IPS-NIHi11 (cell line): ENCODE measurements at regions not wholly inside any gene's neighbourhood (a gene's known extent, or its start where the extent isn't known, plus 50 kb on each side); places are given as distances from the start of the nearest gene placed in this dataset.
"Not testable (repeated sequence)": the region's sequence is repeated elsewhere in the genome, so short reads cannot be mapped to it uniquely, and the experiment has no call there.

Experiments
- DNase-seq: peaks from one replicate; pipeline ENCODE4 v3.0.0; 2012; ENCODE audit warnings: mixed read lengths, low spot score

GRCh38 chr4:148954011-148954749, 512.0 kb upstream of the NR3C2 start:
- peak; percentile 23 for DNase-seq

GRCh38 chr4:148951346-148951745, 509.1 kb upstream of the NR3C2 start:
- no peak for DNase-seq

GRCh38 chr4:148946271-148946670, 504.1 kb upstream of the NR3C2 start:
- DNase-seq = no peak

GRCh38 chr4:148944839-148945219, 502.6 kb upstream of the NR3C2 start:
- DNase-seq = no peak

GRCh38 chr4:148944136-148944838, 502.1 kb upstream of the NR3C2 start:
- no peak for DNase-seq

- no peak for DNase-seq
These were observed 492.8 kb upstream of the NR3C2 start for GRCh38 chr4:148934926-148935578.

GRCh38 chr4:148926276-148927260, 484.4 kb upstream of the NR3C2 start:
- no peak for DNase-seq

- no peak for DNase-seq
These were observed 481.7 kb upstream of the NR3C2 start for GRCh38 chr4:148923881-148924280.

GRCh38 chr4:148922497-148922896, 480.3 kb upstream of the NR3C2 start:
- no peak for DNase-seq

- no peak for DNase-seq
These were observed 472.5 kb upstream of the NR3C2 start for GRCh38 chr4:148914734-148915133.

- no peak for DNase-seq
These were observed 472.1 kb upstream of the NR3C2 start for GRCh38 chr4:148914301-148914700.

GRCh38 chr4:148903388-148903787, 461.2 kb upstream of the NR3C2 start:
- no peak for DNase-seq

GRCh38 chr4:148901075-148901705, 459.0 kb upstream of the NR3C2 start:
- no peak for DNase-seq

GRCh38 chr4:148898139-148898538, 455.9 kb upstream of the NR3C2 start:
- not testable (repeated sequence) for DNase-seq

GRCh38 chr4:148893095-148893494, 450.9 kb upstream of the NR3C2 start:
- DNase-seq = peak; percentile 30

GRCh38 chr4:148883891-148884290, 441.7 kb upstream of the NR3C2 start:
- no peak for DNase-seq

- DNase-seq = no peak
These were observed 441.2 kb upstream of the NR3C2 start for GRCh38 chr4:148883435-148883834.

GRCh38 chr4:148881860-148882643, 439.8 kb upstream of the NR3C2 start:
- DNase-seq = peak; percentile 62

- DNase-seq = no peak
These were observed 432.1 kb upstream of the NR3C2 start for GRCh38 chr4:148874331-148874730.

- no peak for DNase-seq
These were observed 426.0 kb upstream of the NR3C2 start for GRCh38 chr4:148868191-148868590.

- no peak for DNase-seq
These were observed 424.5 kb upstream of the NR3C2 start for GRCh38 chr4:148866666-148867065.
